Mucosa of descending colon (tissue), 3 donors: ENCODE measurements at regions not wholly inside any gene's neighbourhood (a gene's known extent, or its start where the extent isn't known, plus 50 kb on each side); places are given as distances from the start of the nearest gene placed in this dataset.
"Not testable (repeated sequence)": the region's sequence is repeated elsewhere in the genome, so short reads cannot be mapped to it uniquely, and the experiment has no call there.

Experiments used
- ATAC-seq: fragments of 200-7000 bp; cut with Tn5 transposase; one replicate; pipeline ENCODE4 v1.9.1; 2020; ENCODE audit warnings: mild to moderate bottlenecking, moderate library complexity
- DNase-seq, 3 donors: peaks; one replicate each; pipeline ENCODE4 v3.0.0-alpha.2; 2020
- H3K36me3 ChIP-seq: fragments of 200-600 bp; one replicate; pipeline ENCODE4 v1.8.0; 2021; ENCODE audit warnings: low read depth, mild to moderate bottlenecking
- H3K4me1 ChIP-seq: fragments of 200-600 bp; one replicate; pipeline ENCODE4 v1.8.0; 2021; ENCODE audit warnings: low read depth, mild to moderate bottlenecking
- H3K4me3 ChIP-seq: fragments of 200-600 bp; one replicate; pipeline ENCODE4 v1.8.0; 2021; ENCODE audit warnings: mild to moderate bottlenecking
- H3K9me3 ChIP-seq: fragments of 200-600 bp; one replicate; pipeline ENCODE4 v1.8.0; 2021; ENCODE audit warnings: mild to moderate bottlenecking
- intact Hi-C, 2 donors: fragments of 100-400 bp; cut with DNase I in 1 of 2; cut with micrococcal nuclease in 1 of 2; formaldehyde crosslinking; loops; one replicate each; pipeline versions ENCODE4 v1.11.0 to v1.11.1; 2022; cut with DNase I, micrococcal nuclease
- TF ChIP-seq, protein P1 (sequence below): fragments of 200-600 bp; IDR thresholded peaks from one replicate; pipeline ENCODE4 v1.8.0; 2022; ENCODE audit warnings: antibody characterized with exemption, mild to moderate bottlenecking
- donor health status: DM: no; HTN: no; CAD: no; lungs with moderate emphysema.
- donor health status: DM: no; HTN: no; CAD: no.
- donor health status: DM: no; HTN: yes; CAD: no.

DNA sequence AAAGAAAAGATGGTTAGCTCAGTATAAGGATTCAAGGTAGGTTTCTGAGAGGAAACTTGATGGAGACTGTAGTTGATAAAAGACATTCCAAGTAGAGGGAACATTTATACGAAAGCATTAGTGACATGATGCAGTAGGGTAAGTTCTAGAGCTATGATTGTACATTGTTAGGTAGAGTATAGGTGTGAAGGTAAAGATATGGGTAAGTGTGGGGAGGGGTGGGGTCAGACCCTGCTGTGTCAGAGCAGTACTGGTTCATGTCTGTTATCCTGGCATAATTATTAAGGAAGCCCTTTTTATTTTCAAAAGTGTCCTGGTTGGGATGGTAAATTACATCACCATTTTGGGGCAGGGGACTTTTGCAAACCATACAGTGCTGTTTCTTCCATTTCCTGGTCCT lies 635.8 kb downstream of the COL12A1 start:
- Histone ChIP-seq H3K9me3 (no peaks in the 10 kb centered on the region), H3K4me1 (no peaks in the 10 kb centered on the region), H3K36me3 (no peaks in the 10 kb centered on the region), H3K4me3 (no peak overlapping the region)
- no peak for ATAC-seq
- TF ChIP-seq, protein P1, sequence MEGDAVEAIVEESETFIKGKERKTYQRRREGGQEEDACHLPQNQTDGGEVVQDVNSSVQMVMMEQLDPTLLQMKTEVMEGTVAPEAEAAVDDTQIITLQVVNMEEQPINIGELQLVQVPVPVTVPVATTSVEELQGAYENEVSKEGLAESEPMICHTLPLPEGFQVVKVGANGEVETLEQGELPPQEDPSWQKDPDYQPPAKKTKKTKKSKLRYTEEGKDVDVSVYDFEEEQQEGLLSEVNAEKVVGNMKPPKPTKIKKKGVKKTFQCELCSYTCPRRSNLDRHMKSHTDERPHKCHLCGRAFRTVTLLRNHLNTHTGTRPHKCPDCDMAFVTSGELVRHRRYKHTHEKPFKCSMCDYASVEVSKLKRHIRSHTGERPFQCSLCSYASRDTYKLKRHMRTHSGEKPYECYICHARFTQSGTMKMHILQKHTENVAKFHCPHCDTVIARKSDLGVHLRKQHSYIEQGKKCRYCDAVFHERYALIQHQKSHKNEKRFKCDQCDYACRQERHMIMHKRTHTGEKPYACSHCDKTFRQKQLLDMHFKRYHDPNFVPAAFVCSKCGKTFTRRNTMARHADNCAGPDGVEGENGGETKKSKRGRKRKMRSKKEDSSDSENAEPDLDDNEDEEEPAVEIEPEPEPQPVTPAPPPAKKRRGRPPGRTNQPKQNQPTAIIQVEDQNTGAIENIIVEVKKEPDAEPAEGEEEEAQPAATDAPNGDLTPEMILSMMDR = no peak
- intact Hi-C loops = no loop called here
- DNase-seq = no peak

DNA sequence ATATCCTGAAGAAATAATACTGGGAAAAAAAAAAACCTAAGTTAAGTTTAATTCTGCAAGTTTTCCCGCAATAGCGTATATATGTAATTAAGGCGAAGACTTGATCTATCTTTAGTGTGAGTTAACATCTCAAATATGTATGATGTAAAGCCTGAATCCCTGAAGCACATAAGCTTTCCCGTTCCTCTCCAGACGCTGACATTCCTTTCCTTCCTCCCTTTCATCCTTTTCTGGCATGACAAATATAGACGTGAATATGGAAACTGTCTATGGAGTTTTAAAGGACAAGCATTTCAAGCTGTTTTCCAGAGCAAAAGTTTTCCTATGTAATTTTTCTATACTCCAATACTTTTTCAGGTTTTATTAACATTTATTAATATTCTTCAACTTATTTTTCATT lies 637.0 kb downstream of the COL12A1 start:
- no peak for DNase-seq
- no peak for ATAC-seq
- Histone ChIP-seq H3K4me3 (no peak overlapping the region), H3K9me3 (no peaks in the 10 kb centered on the region), H3K36me3 (no peaks in the 10 kb centered on the region), H3K4me1 (no peaks in the 10 kb centered on the region)
- intact Hi-C loops = no loop called here
- TF ChIP-seq, protein P1 = no peak

DNA sequence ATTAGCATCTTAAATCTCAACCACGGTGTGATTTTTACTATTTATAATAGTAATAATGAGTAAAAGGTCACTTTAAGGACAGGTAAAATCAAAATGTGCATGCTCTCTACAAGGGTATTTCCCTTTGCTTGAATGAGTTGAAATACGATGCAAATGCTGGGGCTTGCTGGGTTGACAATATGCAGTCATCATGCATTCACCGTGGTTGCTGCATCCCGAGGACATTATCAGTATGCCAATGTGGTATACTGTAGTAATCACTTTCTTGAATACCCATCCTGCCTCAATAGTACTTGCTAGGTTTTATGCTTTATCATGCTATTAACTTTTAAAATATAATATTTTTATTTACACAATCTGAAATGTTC lies 637.9 kb downstream of the COL12A1 start:
- H3K4me3 ChIP-seq, DNase-seq, H3K36me3 ChIP-seq, intact Hi-C loops, ATAC-seq, H3K4me1 ChIP-seq, H3K9me3 ChIP-seq: not testable (repeated sequence)

DNA sequence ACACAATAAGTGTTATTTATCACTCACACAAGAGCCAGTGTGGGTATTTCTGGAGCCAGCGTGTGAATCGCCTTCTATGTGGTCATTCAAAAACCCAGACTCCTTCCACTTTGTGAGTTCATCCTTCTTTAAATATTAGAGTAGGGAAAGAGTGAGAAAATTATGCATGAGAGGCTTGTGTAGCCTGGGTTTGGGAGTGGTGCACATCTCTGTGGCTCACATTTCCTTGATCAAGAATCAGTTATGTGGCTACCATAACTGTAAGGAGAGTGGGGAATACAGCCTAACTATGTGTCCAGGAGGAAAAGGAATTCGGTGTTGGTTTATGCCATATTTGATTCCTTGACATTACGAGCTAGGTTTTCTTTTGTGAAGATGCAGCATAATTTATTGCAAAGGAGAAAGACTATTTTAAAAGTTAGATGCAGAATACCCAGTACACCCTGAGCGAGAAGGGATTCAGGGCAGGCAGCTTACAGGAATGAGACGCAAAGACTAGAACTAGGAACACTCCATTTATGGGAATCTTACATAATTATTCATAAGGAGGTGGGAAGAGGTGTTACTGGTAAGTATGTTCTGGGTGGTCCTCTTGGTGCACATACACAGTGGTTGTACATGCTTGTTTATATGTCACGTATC lies 638.5 kb downstream of the COL12A1 start:
- ATAC-seq = no peak
- H3K36me3 ChIP-seq = no peaks in the 10 kb centered on the region
- TF ChIP-seq, protein P1 = no peak
- no peaks in the 10 kb centered on the region for H3K4me1 ChIP-seq
- DNase-seq = no peak
- H3K9me3 ChIP-seq = no peaks in the 10 kb centered on the region
- H3K4me3 ChIP-seq = no peak overlapping the region
- intact Hi-C loops = no loop called here

DNA sequence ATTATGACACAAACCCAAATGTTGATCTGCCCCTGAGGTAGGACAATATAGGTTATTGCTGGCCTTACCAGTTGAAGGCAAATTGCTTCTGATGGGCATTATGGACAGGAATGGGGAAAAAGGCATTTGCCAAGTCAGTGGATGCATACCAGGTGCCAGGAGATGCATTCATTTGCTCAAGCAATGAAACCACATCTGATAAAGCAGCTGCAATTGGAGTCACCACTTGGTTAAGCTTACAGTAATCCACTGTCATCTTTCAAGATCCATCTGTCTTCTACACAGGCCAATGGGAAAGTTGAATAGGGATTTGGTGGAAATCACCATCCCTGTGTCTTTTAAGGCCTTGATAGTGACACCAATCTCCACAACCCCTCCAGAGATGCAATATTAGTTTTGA lies 648.6 kb downstream of the COL12A1 start:
- no peak for ATAC-seq
- H3K4me3 ChIP-seq = no peak overlapping the region
- intact Hi-C loops = no loop called here
- no peak for DNase-seq
- no peaks in the 10 kb centered on the region for H3K36me3 ChIP-seq
- no peaks in the 10 kb centered on the region for H3K4me1 ChIP-seq
- H3K9me3 ChIP-seq = no peaks in the 10 kb centered on the region
- TF ChIP-seq, protein P1 = no peak

DNA sequence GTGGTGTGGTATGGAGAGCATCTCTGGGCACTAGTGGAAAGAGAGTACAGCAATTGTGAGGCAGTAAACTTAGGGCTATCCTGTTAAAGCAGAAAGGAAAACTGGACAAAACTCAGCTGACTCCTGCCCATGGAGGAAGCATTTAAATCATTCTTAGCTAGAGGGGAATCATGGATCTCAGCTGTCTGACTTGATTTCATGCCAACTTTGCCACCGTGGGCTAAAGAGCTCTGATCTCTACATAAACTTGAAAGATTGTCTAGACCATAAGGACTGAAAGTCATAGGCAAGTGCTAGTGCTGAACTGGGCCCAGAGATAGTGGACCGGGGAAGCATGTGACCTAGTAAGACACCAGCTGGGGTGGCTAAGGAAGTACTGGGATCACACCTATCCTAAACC lies 651.8 kb downstream of the COL12A1 start:
- no peaks in the 10 kb centered on the region for H3K4me1 ChIP-seq
- no peak for ATAC-seq
- intact Hi-C loops = no loop called here
- no peak overlapping the region for H3K4me3 ChIP-seq
- H3K36me3 ChIP-seq = no peaks in the 10 kb centered on the region
- TF ChIP-seq, protein P1 = no peak
- DNase-seq = no peak
- H3K9me3 ChIP-seq = no peaks in the 10 kb centered on the region
